SK-N-SH (cell line): ENCODE measurements at regions not wholly inside any gene's neighbourhood (a gene's known extent, or its start where the extent isn't known, plus 50 kb on each side); places are given as distances from the start of the nearest gene placed in this dataset.

Experiments used
- CTCF ChIA-PET: fragments of 300-600, 350-600 bp; formaldehyde crosslinking; extraction: SDS; loops from one replicate; lab custom pipeline; 2021; lab: Yijun Ruan, JAX
- POLR2A ChIA-PET: fragments of 350-600 bp; sonication (Branson Sonifier 250); formaldehyde crosslinking; extraction: SDS; loops from one replicate; lab custom pipeline; 2020; ENCODE audit warnings: antibody characterized with exemption, inconsistent platforms; lab: Yijun Ruan, JAX
- DNase-seq: peaks from one replicate; pipeline ENCODE4 v3.0.0; 2012
- H2AFZ ChIP-seq: fragments of 200-600 bp; sonication (generic); 2 replicates; pipeline ENCODE4 v1.8.1; 2016; ENCODE audit warnings: antibody characterized with exemption, mild to moderate bottlenecking, low read depth
- H3F3A ChIP-seq: fragments of 200-600 bp; sonication (generic); replicated peaks from 2 replicates; pipeline ENCODE3; 2016; ENCODE audit warnings: antibody characterized with exemption, mild to moderate bottlenecking; ENCODE audit not compliant: insufficient read depth
- H3K27ac ChIP-seq, 2 experiments: fragments of 200-500 bp in 1 of 2; fragments of 200-600 bp in 1 of 2; sonication (Bioruptor generic) in 1 of 2; sonication (generic), shearing (Covaris generic) in 1 of 2; 2 replicates each; pipeline versions ENCODE4 v1.5.1 to v1.6.1; 2014 to 2016; ENCODE audit warnings: low read depth in 2 of 2, inconsistent platforms in 1 of 2, low read length in 1 of 2, mild to moderate bottlenecking in 1 of 2, mixed read lengths in 1 of 2
- H3K27me3 ChIP-seq: fragments of 200-600 bp; sonication (generic), shearing (Covaris generic); 2 replicates; pipeline ENCODE4 v1.6.1; 2016; ENCODE audit warnings: mixed run types; ENCODE audit not compliant: insufficient read depth
- H3K36me3 ChIP-seq, 2 experiments: fragments of 200-500 bp in 1 of 2; fragments of 200-600 bp in 1 of 2; sonication (Bioruptor generic) in 1 of 2; sonication (generic) in 1 of 2; replicated peaks in 1 of 2; 2 replicates each; pipeline versions ENCODE3 to v1.5.1; 2014 to 2016; ENCODE audit warnings: low read length in 1 of 2, mild to moderate bottlenecking in 1 of 2; ENCODE audit not compliant: insufficient read depth in 2 of 2, control insufficient read depth in 1 of 2
- H3K4me1 ChIP-seq, 2 experiments: fragments of 200-500 bp in 1 of 2; fragments of 200-600 bp in 1 of 2; sonication (Bioruptor generic) in 1 of 2; sonication (generic), shearing (Covaris generic) in 1 of 2; 2 replicates each; pipeline versions ENCODE4 v1.5.1 to v1.6.1; 2014 to 2016; ENCODE audit warnings: low read depth in 1 of 2, low read length in 1 of 2, mixed run types in 1 of 2; ENCODE audit not compliant: insufficient read depth in 2 of 2, control insufficient read depth in 1 of 2
- H3K4me2 ChIP-seq: fragments of 200-600 bp; sonication (generic), shearing (Covaris generic); 2 replicates; pipeline ENCODE4 v1.6.1; 2017; ENCODE audit warnings: mixed run types
- H3K4me3 ChIP-seq, 2 experiments: fragments of 200-500 bp in 1 of 2; fragments of 200-600 bp in 1 of 2; sonication (Bioruptor generic) in 1 of 2; sonication (generic), shearing (Covaris generic) in 1 of 2; 2 replicates each; pipeline versions ENCODE4 v1.5.1 to v1.8.1; 2014 to 2016; ENCODE audit warnings: low read depth in 2 of 2, inconsistent platforms in 1 of 2, low read length in 1 of 2, mild to moderate bottlenecking in 1 of 2, mixed read lengths in 1 of 2, moderate library complexity in 1 of 2
- H3K79me2 ChIP-seq: fragments of 200-600 bp; sonication (generic); 2 replicates; pipeline ENCODE4 v1.8.1; 2017; ENCODE audit warnings: mild to moderate bottlenecking; ENCODE audit not compliant: insufficient read depth
- H3K9ac ChIP-seq: fragments of 200-600 bp; sonication (generic); 2 replicates; pipeline ENCODE4 v1.6.1; 2017; ENCODE audit warnings: mixed run types
- H3K9me2 ChIP-seq: fragments of 200-600 bp; sonication (generic); 2 replicates; pipeline ENCODE4 v1.6.1; 2017; ENCODE audit warnings: mixed run types
- H3K9me3 ChIP-seq: fragments of 200-600 bp; sonication (generic); 2 replicates; pipeline ENCODE4 v1.6.1; 2017; ENCODE audit warnings: mixed run types, mild to moderate bottlenecking, moderate library complexity
- H4K20me1 ChIP-seq: fragments of 200-600 bp; sonication (generic); 2 replicates; pipeline ENCODE4 v1.6.1; 2017; ENCODE audit warnings: mild to moderate bottlenecking, mixed run types; ENCODE audit not compliant: insufficient read depth
- CHD2 ChIP-seq: fragments of 150-350 bp; IDR thresholded peaks from 2 replicates; pipeline ENCODE4 v1.6.1; 2018; ENCODE audit warnings: low read length; ENCODE audit not compliant: partially characterized antibody
- EZH2phosphoT487 ChIP-seq: fragments of 200-600 bp; sonication (generic); IDR thresholded peaks from 2 replicates; pipeline ENCODE4 v1.6.1; 2017; ENCODE audit warnings: low read depth, mixed run types, mild to moderate bottlenecking, antibody characterized with exemption, moderate library complexity, borderline replicate concordance
- FOXJ3 ChIP-seq: sonication (generic); formaldehyde crosslinking; IDR thresholded peaks from 2 replicates; pipeline ENCODE4 v1.5.1; 2020; ENCODE audit warnings: mild to moderate bottlenecking, missing genetic modification reagents
- FOXM1 ChIP-seq: IDR thresholded peaks from 2 replicates; pipeline ENCODE4 v1.4.0; 2012; ENCODE audit warnings: low read depth, mild to moderate bottlenecking
- GABPA ChIP-seq: IDR thresholded peaks from 2 replicates; pipeline ENCODE4 v1.4.0; 2012; ENCODE audit warnings: low read depth, mild to moderate bottlenecking
- GATA2 ChIP-seq: sonication (generic); formaldehyde crosslinking; IDR thresholded peaks from 2 replicates; pipeline ENCODE4 v1.5.0; 2020; ENCODE audit warnings: mild to moderate bottlenecking, missing genetic modification reagents
- NFIC ChIP-seq: IDR thresholded peaks from 2 replicates; pipeline ENCODE4 v1.4.0; 2012; ENCODE audit warnings: borderline replicate concordance
- NRF1 ChIP-seq: IDR thresholded peaks from 2 replicates; pipeline ENCODE4 v1.6.1; 2012; ENCODE audit warnings: low read depth, mild to moderate bottlenecking, low read length
- RAD21 ChIP-seq: IDR thresholded peaks from 2 replicates; pipeline ENCODE4 v1.6.1; 2012; ENCODE audit warnings: mild to moderate bottlenecking, low read length
- RXRA ChIP-seq: IDR thresholded peaks from 2 replicates; pipeline ENCODE4 v1.4.0; 2012; ENCODE audit warnings: low read depth, mild to moderate bottlenecking, borderline replicate concordance
- SMC3 ChIP-seq: IDR thresholded peaks from 2 replicates; pipeline ENCODE4 v1.6.1; 2012; ENCODE audit warnings: low read depth, low read length, improper control_type of control experiment
- TCF12 ChIP-seq: IDR thresholded peaks from 2 replicates; pipeline ENCODE4 v1.4.0; 2012
- WGBS: methylation state at CpG from one replicate; pipeline ENCODE4 v1.1.6; 2017; ENCODE audit warnings: low lambda C conversion rate; 5-methylcytosine and 5-hydroxymethylcytosine counted together
- TF ChIP-seq, protein P1 (sequence below): IDR thresholded peaks from 2 replicates; pipeline ENCODE4 v1.6.1; 2012; ENCODE audit warnings: mild to moderate bottlenecking, low read depth, low read length, moderate library complexity
- TF ChIP-seq, protein P2 (sequence below): fragments of 200-600 bp; sonication (generic); IDR thresholded peaks from 2 replicates; pipeline ENCODE4 v1.6.1; 2017; ENCODE audit warnings: antibody characterized with exemption, mild to moderate bottlenecking, moderate library complexity
- TF ChIP-seq, protein P3 (sequence below): fragments of 150-350 bp; IDR thresholded peaks from 2 replicates; pipeline ENCODE4 v1.6.1; 2016; ENCODE audit warnings: mild to moderate bottlenecking, low read depth, low read length
- TF ChIP-seq, protein P4 (sequence below): fragments of 150-350 bp; IDR thresholded peaks from 2 replicates; pipeline ENCODE4 v1.6.1; 2017; ENCODE audit warnings: antibody characterized with exemption, low read length, low read depth, borderline replicate concordance

DNA sequence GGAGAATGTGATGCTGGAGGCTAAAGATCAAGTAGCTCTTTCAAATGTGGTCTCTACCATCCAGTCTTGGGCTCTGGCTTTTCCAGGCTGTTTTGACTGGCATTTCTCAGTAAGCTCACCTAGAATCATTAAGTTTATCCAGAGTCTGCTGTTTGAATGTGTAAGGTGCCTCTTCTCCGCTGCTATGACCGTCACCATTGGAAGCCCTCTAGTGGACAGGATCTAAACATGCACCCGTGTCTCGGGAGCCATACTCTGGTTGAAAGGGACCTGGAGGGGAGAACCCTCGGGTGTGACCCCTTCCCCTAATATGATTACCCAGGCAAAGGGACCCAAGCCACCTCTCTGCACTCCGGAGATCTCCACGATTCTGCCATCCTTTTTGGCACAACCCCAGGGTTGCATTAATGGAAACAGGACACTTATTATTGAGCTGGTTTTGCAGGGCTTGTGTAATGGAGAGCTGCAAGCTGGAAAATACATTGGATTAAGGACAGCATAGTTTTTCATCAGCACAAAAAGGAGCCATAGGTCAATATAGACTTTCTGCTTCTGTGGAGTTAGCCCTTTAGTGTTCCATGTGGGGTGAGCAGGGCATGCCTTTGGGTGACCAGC lies 191.0 kb upstream of the LARGE1 start:
- TF ChIP-seq, protein P1, sequence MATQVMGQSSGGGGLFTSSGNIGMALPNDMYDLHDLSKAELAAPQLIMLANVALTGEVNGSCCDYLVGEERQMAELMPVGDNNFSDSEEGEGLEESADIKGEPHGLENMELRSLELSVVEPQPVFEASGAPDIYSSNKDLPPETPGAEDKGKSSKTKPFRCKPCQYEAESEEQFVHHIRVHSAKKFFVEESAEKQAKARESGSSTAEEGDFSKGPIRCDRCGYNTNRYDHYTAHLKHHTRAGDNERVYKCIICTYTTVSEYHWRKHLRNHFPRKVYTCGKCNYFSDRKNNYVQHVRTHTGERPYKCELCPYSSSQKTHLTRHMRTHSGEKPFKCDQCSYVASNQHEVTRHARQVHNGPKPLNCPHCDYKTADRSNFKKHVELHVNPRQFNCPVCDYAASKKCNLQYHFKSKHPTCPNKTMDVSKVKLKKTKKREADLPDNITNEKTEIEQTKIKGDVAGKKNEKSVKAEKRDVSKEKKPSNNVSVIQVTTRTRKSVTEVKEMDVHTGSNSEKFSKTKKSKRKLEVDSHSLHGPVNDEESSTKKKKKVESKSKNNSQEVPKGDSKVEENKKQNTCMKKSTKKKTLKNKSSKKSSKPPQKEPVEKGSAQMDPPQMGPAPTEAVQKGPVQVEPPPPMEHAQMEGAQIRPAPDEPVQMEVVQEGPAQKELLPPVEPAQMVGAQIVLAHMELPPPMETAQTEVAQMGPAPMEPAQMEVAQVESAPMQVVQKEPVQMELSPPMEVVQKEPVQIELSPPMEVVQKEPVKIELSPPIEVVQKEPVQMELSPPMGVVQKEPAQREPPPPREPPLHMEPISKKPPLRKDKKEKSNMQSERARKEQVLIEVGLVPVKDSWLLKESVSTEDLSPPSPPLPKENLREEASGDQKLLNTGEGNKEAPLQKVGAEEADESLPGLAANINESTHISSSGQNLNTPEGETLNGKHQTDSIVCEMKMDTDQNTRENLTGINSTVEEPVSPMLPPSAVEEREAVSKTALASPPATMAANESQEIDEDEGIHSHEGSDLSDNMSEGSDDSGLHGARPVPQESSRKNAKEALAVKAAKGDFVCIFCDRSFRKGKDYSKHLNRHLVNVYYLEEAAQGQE = no peak
- TF ChIP-seq, protein P2, sequence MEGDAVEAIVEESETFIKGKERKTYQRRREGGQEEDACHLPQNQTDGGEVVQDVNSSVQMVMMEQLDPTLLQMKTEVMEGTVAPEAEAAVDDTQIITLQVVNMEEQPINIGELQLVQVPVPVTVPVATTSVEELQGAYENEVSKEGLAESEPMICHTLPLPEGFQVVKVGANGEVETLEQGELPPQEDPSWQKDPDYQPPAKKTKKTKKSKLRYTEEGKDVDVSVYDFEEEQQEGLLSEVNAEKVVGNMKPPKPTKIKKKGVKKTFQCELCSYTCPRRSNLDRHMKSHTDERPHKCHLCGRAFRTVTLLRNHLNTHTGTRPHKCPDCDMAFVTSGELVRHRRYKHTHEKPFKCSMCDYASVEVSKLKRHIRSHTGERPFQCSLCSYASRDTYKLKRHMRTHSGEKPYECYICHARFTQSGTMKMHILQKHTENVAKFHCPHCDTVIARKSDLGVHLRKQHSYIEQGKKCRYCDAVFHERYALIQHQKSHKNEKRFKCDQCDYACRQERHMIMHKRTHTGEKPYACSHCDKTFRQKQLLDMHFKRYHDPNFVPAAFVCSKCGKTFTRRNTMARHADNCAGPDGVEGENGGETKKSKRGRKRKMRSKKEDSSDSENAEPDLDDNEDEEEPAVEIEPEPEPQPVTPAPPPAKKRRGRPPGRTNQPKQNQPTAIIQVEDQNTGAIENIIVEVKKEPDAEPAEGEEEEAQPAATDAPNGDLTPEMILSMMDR = peak; percentile 53
- TF ChIP-seq SMC3 (peak; percentile 39; the same call in 1 of the 2 replicates), RAD21 (peak; percentile 53), FOXJ3 (CRISPR knock-in tag) (no peak), CHD2 (no peak), EZH2phosphoT487 (no peak), TCF12 (no peak), NFIC (no peak), FOXM1 (no peak)
- H3K9me3 ChIP-seq = no peaks in the 10 kb centered on the region
- no peak overlapping the region for H3K4me2 ChIP-seq
- POLR2A ChIA-PET = no interaction called here
- H3K4me1 ChIP-seq = no peaks in the 10 kb centered on the region
- H3K27ac ChIP-seq = no peak overlapping the region
- 0% methylated on average over 7 of the region's 7 CpGs for WGBS
- CTCF ChIA-PET = interaction anchor here (0.5 to 3.9 kb wide), 30 partner anchors 9 to 1062 kb away, joined by 3 to 40 read pairs (median 4); no protein-coding TSS in a partner anchor
- H4K20me1 ChIP-seq = no peaks in the 10 kb centered on the region
- H3K9ac ChIP-seq = no peak overlapping the region
- H3K27me3 ChIP-seq = no peaks in the 10 kb centered on the region
- no peak overlapping the region for H2AFZ ChIP-seq
- no peaks in the 10 kb centered on the region for H3K79me2 ChIP-seq
- H3K36me3 ChIP-seq = no peaks in the 10 kb centered on the region
- no peaks in the 10 kb centered on the region for H3K9me2 ChIP-seq
- peak; percentile 48 for DNase-seq
- H3K4me3 ChIP-seq = no peak overlapping the region; a peak in 1 of 4 replicates
- H3F3A ChIP-seq = no peaks in the 10 kb centered on the region

DNA sequence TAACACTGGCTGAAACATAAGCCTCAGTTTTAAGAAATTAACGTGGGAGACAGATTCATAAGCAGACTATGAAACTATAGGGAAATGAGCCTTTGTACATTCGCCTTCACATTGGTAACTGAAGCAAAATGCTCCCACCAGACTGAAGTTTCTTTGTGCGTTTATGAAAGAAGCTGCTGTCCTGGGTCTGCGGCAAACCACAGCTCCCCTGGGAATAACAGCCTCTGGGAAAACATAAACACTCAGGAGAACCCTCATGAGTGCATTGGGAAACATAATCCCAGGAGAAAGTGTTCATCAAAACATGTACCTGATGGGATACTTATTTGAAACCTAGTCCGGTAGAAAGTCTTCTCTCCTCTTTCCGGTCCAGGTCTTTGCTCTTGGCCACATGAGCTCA lies 193.1 kb upstream of the LARGE1 start:
- no peaks in the 10 kb centered on the region for H3K4me1 ChIP-seq
- no peak overlapping the region for H3K4me3 ChIP-seq
- H3K27ac ChIP-seq = no peak overlapping the region
- no peaks in the 10 kb centered on the region for H4K20me1 ChIP-seq
- ChIA-PET CTCF (interaction anchor here (0.9 to 1.9 kb wide), 3 partner anchors 189 to 811 kb away, joined by 3 to 7 read pairs (median 5); no protein-coding TSS in a partner anchor), POLR2A (no interaction called here)
- 6% methylated on average over 6 of the region's 6 CpGs for WGBS
- no peak overlapping the region for H3K4me2 ChIP-seq
- DNase-seq = no peak
- no peaks in the 10 kb centered on the region for H3F3A ChIP-seq
- no peaks in the 10 kb centered on the region for H3K79me2 ChIP-seq
- no peaks in the 10 kb centered on the region; the same call in 1 of the 2 replicates for H3K9me3 ChIP-seq
- H3K27me3 ChIP-seq = no peaks in the 10 kb centered on the region
- no peak overlapping the region for H3K9ac ChIP-seq
- no peaks in the 10 kb centered on the region for H3K9me2 ChIP-seq
- H3K36me3 ChIP-seq = no peaks in the 10 kb centered on the region
- no peak overlapping the region for H2AFZ ChIP-seq
- TF ChIP-seq, protein P3, sequence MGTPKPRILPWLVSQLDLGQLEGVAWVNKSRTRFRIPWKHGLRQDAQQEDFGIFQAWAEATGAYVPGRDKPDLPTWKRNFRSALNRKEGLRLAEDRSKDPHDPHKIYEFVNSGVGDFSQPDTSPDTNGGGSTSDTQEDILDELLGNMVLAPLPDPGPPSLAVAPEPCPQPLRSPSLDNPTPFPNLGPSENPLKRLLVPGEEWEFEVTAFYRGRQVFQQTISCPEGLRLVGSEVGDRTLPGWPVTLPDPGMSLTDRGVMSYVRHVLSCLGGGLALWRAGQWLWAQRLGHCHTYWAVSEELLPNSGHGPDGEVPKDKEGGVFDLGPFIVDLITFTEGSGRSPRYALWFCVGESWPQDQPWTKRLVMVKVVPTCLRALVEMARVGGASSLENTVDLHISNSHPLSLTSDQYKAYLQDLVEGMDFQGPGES = no peak
- TF ChIP-seq EZH2phosphoT487 = no peak
- no peak for TF ChIP-seq FOXJ3 (CRISPR knock-in tag)
- TF ChIP-seq, protein P2 = no peak
- no peak for TF ChIP-seq RXRA
- no peak for TF ChIP-seq GABPA
- no peak for TF ChIP-seq GATA2 (CRISPR knock-in tag)
- no peak for TF ChIP-seq FOXM1
- TF ChIP-seq NRF1 = no peak
- TF ChIP-seq, protein P4, sequence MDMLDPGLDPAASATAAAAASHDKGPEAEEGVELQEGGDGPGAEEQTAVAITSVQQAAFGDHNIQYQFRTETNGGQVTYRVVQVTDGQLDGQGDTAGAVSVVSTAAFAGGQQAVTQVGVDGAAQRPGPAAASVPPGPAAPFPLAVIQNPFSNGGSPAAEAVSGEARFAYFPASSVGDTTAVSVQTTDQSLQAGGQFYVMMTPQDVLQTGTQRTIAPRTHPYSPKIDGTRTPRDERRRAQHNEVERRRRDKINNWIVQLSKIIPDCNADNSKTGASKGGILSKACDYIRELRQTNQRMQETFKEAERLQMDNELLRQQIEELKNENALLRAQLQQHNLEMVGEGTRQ = no peak
- TF ChIP-seq CHD2 = no peak
